K562 (cell line): ENCODE measurements at regions not wholly inside any gene's neighbourhood (a gene's known extent, or its start where the extent isn't known, plus 50 kb on each side); places are given as distances from the start of the nearest gene placed in this dataset.

Source experiments
- ATAC-seq: fragments of 200-7000 bp; cut with Tn5 transposase; 3 replicates; pipeline ENCODE4 v1.9.1; 2020; ENCODE audit warnings: moderate library complexity
- BruUV-seq: library from RNA; stranded (reverse); fragments of 400-500 nt; replicated peaks from 2 replicates; lab custom pipeline; 2021; lab: Mats Ljungman, UMichigan
- CTCF ChIA-PET: fragments of 300-600 bp; formaldehyde crosslinking; extraction: SDS; loops from one replicate; lab custom pipeline; 2021; ENCODE audit warnings: low intra/inter-chr PET ratio; lab: Yijun Ruan, JAX
- POLR2A ChIA-PET: fragments of 300-600, 350-650 bp; sonication (Branson Sonifier 250); formaldehyde crosslinking; extraction: SDS; loops from one replicate; lab custom pipeline; 2021; ENCODE audit warnings: antibody characterized with exemption, inconsistent platforms; lab: Yijun Ruan, JAX
- DNase-seq, 4 experiments: peaks; one replicate each; pipeline versions ENCODE4 v3.0.0 to v3.0.0-alpha.2; 2011 to 2018; ENCODE audit warnings: low spot score in 3 of 4, mixed read lengths in 3 of 4; ENCODE audit errors: extremely low read depth in 1 of 4
- FAIRE-seq: peaks from 2 replicates; lab custom pipeline; 2011; peaks lifted over from hg19 to GRCh38; lab: Jason Lieb, UNC
- H2AFZ ChIP-seq: 2 replicates; pipeline ENCODE4 v1.6.0; 2011; ENCODE audit warnings: low read depth, low read length, control low read depth, inconsistent platforms
- H3K27ac ChIP-seq: fragments of 200-600 bp; 3 replicates; pipeline ENCODE4 v1.8.0; 2011; ENCODE audit warnings: low read depth, mild to moderate bottlenecking, control low read depth, inconsistent platforms, low read length, moderate library complexity, mixed read lengths; ENCODE audit errors: extremely low read depth
- H3K27me3 ChIP-seq, 2 experiments: fragments of 300-600 bp in 1 of 2; 2 replicates in 1 of 2; 3 replicates in 1 of 2; pipeline versions ENCODE4 v1.6.0 to v1.8.0; 2011; ENCODE audit warnings: inconsistent platforms in 2 of 2, low read length in 2 of 2, mild to moderate bottlenecking in 1 of 2, mixed read lengths in 1 of 2, moderate library complexity in 1 of 2; ENCODE audit not compliant: control insufficient read depth in 2 of 2, insufficient read depth in 2 of 2
- H3K36me3 ChIP-seq: fragments of 300-600 bp; 3 replicates; pipeline ENCODE4 v1.8.0; 2011; ENCODE audit warnings: mild to moderate bottlenecking, low read length, inconsistent platforms; ENCODE audit not compliant: control insufficient read depth, insufficient read depth
- H3K4me1 ChIP-seq, 2 experiments: fragments of 200-600 bp in 1 of 2; replicated peaks in 1 of 2; 2 replicates in 1 of 2; 3 replicates in 1 of 2; pipeline versions ENCODE4 v1.5.1 to v1.8.0; 2011; ENCODE audit warnings: inconsistent platforms in 2 of 2, low read length in 2 of 2, mild to moderate bottlenecking in 1 of 2, mixed read lengths in 1 of 2, moderate library complexity in 1 of 2; ENCODE audit not compliant: control insufficient read depth in 2 of 2, insufficient read depth in 2 of 2
- H3K4me2 ChIP-seq: 2 replicates; pipeline ENCODE4 v1.6.1; 2011; ENCODE audit warnings: low read length, control low read depth, inconsistent platforms, mixed read lengths; ENCODE audit not compliant: insufficient read depth
- H3K4me3 ChIP-seq: fragments of 200-600 bp; sonication (generic), shearing (Covaris generic); 2 replicates; pipeline ENCODE4 v1.5.1; 2016; ENCODE audit warnings: control low read depth, inconsistent platforms
- H3K79me2 ChIP-seq: fragments of 200-600 bp; 3 replicates; pipeline ENCODE4 v1.8.0; 2011; ENCODE audit warnings: low read length, inconsistent platforms; ENCODE audit not compliant: control insufficient read depth, insufficient read depth
- H3K9ac ChIP-seq, 2 experiments: 2 replicates each; pipeline versions ENCODE4 v1.6.0 to v1.6.1; 2011; ENCODE audit warnings: low read depth in 2 of 2, low read length in 2 of 2, control low read depth in 1 of 2, inconsistent platforms in 1 of 2, mild to moderate bottlenecking in 1 of 2, mixed read lengths in 1 of 2; ENCODE audit not compliant: insufficient read depth in 1 of 2
- H3K9me1 ChIP-seq: one replicate; pipeline ENCODE4 v1.6.0; 2011; ENCODE audit warnings: inconsistent platforms, mild to moderate bottlenecking, low read length, moderate library complexity; ENCODE audit not compliant: control insufficient read depth, insufficient read depth
- H3K9me3 ChIP-seq: replicated peaks from 2 replicates; pipeline ENCODE4 v1.5.1; 2011; ENCODE audit warnings: low read depth, low read length, inconsistent platforms; ENCODE audit not compliant: control insufficient read depth, insufficient read depth
- H4K20me1 ChIP-seq: replicated peaks from 2 replicates; pipeline ENCODE4 v1.6.1; 2011; ENCODE audit warnings: low read length, inconsistent platforms, mixed read lengths; ENCODE audit not compliant: control insufficient read depth, insufficient read depth
- ADNP ChIP-seq: fragments of 200-800 bp; sonication (Bioruptor generic); IDR thresholded peaks from 2 replicates; pipeline ENCODE4 v1.6.1; 2016; ENCODE audit warnings: missing genetic modification characterization, missing compliant biosample characterization
- CEBPG ChIP-seq, 3 experiments: fragments of 200-800 bp in 1 of 3; sonication (Bioruptor generic) in 1 of 3; sonication (generic) in 1 of 3; formaldehyde crosslinking in 1 of 3; IDR thresholded peaks in 2 of 3; conservative IDR thresholded peaks in 1 of 3; 2 replicates each; pipeline versions ENCODE4 v1.6.1 to v1.8.0; 2016 to 2022; ENCODE audit warnings: missing compliant biosample characterization in 2 of 3, missing genetic modification characterization in 2 of 3, mild to moderate bottlenecking in 1 of 3, missing genetic modification reagents in 1 of 3
- CSDE1 ChIP-seq, 2 experiments: fragments of 450-650 bp; IDR thresholded peaks; 2 replicates each; pipeline ENCODE4 v1.6.1; 2016; ENCODE audit warnings: mild to moderate bottlenecking in 1 of 2
- ETV6 ChIP-seq, 3 experiments: fragments of 150-350 bp in 1 of 3; sonication (generic) in 1 of 3; formaldehyde crosslinking in 1 of 3; IDR thresholded peaks; 2 replicates each; pipeline versions ENCODE4 v1.6.1 to v1.8.0; 2014 to 2022; ENCODE audit warnings: borderline replicate concordance in 2 of 3, low read depth in 2 of 3, antibody characterized with exemption in 1 of 3, low read length in 1 of 3, mild to moderate bottlenecking in 1 of 3, missing genetic modification reagents in 1 of 3
- IRF9 ChIP-seq: fragments of 450-650 bp; IDR thresholded peaks from 2 replicates; pipeline ENCODE4 v1.6.1; 2016; ENCODE audit warnings: missing biosample characterization, missing genetic modification characterization
- RBFOX2 ChIP-seq: fragments of 200-400 bp; formaldehyde crosslinking; IDR thresholded peaks from 2 replicates; pipeline ENCODE4 v1.6.1; 2017; ENCODE audit warnings: low read depth, mild to moderate bottlenecking, low read length, moderate library complexity
- RNF219 ChIP-seq: fragments of 250-450 bp; sonication (Bioruptor Pico); IDR thresholded peaks from 2 replicates; pipeline ENCODE4 v1.5.0; 2022; ENCODE audit warnings: mild to moderate bottlenecking
- SFPQ ChIP-seq: fragments of 200-400 bp; formaldehyde crosslinking; IDR thresholded peaks from 2 replicates; pipeline ENCODE4 v1.6.1; 2017; ENCODE audit warnings: mild to moderate bottlenecking, low read depth, low read length, moderate library complexity
- SRSF7 ChIP-seq: fragments of 200-400 bp; formaldehyde crosslinking; optimal IDR thresholded peaks from 2 replicates; pipeline ENCODE3; 2017; ENCODE audit warnings: mild to moderate bottlenecking, low read depth, low read length
- SUPT5H ChIP-seq: fragments of 450-650 bp; IDR thresholded peaks from 2 replicates; pipeline ENCODE4 v1.6.1; 2016
- TBP ChIP-seq: optimal IDR thresholded peaks from 2 replicates; pipeline ENCODE3; 2011; ENCODE audit warnings: low read depth, low read length, improper control_type of control experiment
- ZNF140 ChIP-seq: fragments of 250-450 bp; sonication (Bioruptor Pico); IDR thresholded peaks from 2 replicates; pipeline ENCODE4 v1.8.0; 2021; ENCODE audit warnings: moderate library complexity, mild to moderate bottlenecking, inconsistent platforms
- WGBS: fragments of 100-300 bp; shearing (Covaris generic); methylation state at CpG from one replicate; pipeline ENCODE4 v1.1.6; 2016; ENCODE audit warnings: low coverage, mixed read lengths; ENCODE audit not compliant: insufficient coverage; ENCODE audit errors: missing lambda C conversion rate; 5-methylcytosine and 5-hydroxymethylcytosine counted together
- in situ Hi-C: fragments of 300-500 bp; cut with MboI; formaldehyde crosslinking; loops from 4 replicates; pipeline ENCODE4 v1.15.0; 2018; ENCODE audit warnings: inconsistent platforms, mixed read lengths
- intact Hi-C: fragments of 100-400 bp; cut with micrococcal nuclease; formaldehyde crosslinking; loops from 2 replicates; pipeline ENCODE4 v1.14.2; 2022

GRCh38 chr19:29292562-29292961 lies 79.6 kb upstream of the UQCRFS1 start:
- no TSS peak for BruUV-seq

More at GRCh38 chr19:29292562-29292961, 79.6 kb upstream of the UQCRFS1 start:
- Histone ChIP-seq H4K20me1 (0 out of 2 replicates have a peak, but pooled peaks cover 4% of the 10 kb centered on the region), H3K4me3 (no peak overlapping the region), H3K79me2 (no peaks in the 10 kb centered on the region), H3K27ac (no peak overlapping the region), H3K9ac (no peak overlapping the region), H3K4me1 (no peaks in the 10 kb centered on the region), H3K9me3 (no peaks in the 10 kb centered on the region), H3K4me2 (no peak overlapping the region), H3K36me3 (no peaks in the 10 kb centered on the region), H3K9me1 (no peaks in the 10 kb centered on the region), H3K27me3 (peaks cover 0 to 14% of the 10 kb centered on the region in 2 experiments; a peak in 1 of 5 replicates), H2AFZ (no peak overlapping the region)
- TF ChIP-seq RNF219 (CRISPR knock-in tag) (no peak), RBFOX2 (no peak), SUPT5H (no peak), TBP (no peak), SFPQ (no peak), ZNF140 (no peak), CSDE1 (IDR thresholded peaks at IDR 0.05) (no peak), IRF9 (tag) (no peak), SRSF7 (no peak), ETV6 (IDR thresholded peaks at IDR 0.05; ENCODE audit: borderline replicate concordance in 1 of 2, low read depth in 2 of 2, low read length in 1 of 2) (no peak), ETV6 (CRISPR knock-in tag; IDR thresholded peaks at IDR 0.05; ENCODE audit: borderline replicate concordance) (no peak), CEBPG (CRISPR knock-in tag; IDR thresholded peaks at IDR 0.05) (no peak), CEBPG (tag; conservative IDR thresholded peaks at IDR 0.05 in 1 of 2, IDR thresholded peaks at IDR 0.05 in 1 of 2) (no peak), ADNP (tag) (no peak)
- FAIRE-seq (no peak), ATAC-seq (no peak), DNase-seq (no peak)
- in situ Hi-C loops (no loop called here), intact Hi-C loops (loop anchor here (10.0 kb wide), 1 partner anchor 182 kb away; no protein-coding TSS in a partner anchor)
- CTCF ChIA-PET, result no interaction called here
- POLR2A ChIA-PET, result no interaction called here
- WGBS, result 2% methylated on average over 5 of the region's 5 CpGs
